ENCODE measurements at regions not wholly inside any gene's neighbourhood (a gene's known extent, or its start where the extent isn't known, plus 50 kb on each side); places are given as distances from the start of the nearest gene placed in this dataset.

- intact Hi-C loops (cut with micrococcal nuclease; ENCODE audit: unreplicated experiment) = loop anchor here (5.0 kb wide), 1 partner anchor 102 kb away; the partner anchor contains the start of gene DUSP5
- POLR2A ChIA-PET = no interaction called here
These were observed 90.2 kb upstream of the SMNDC1 start for GRCh38 chr10:110394898-110395297.

GRCh38 chr10:110395350-110396283 is 90.9 kb upstream of the SMNDC1 start:
- H3K4me1 Mint-ChIP-seq (ENCODE audit: low read depth, unreplicated experiment) = peaks cover 55% of the 10 kb centered on the region

More at GRCh38 chr10:110394898-110395297, 90.2 kb upstream of the SMNDC1 start:
- DNase-seq = no peak
- no peak for TF ChIP-seq CTCF (IDR thresholded peaks at IDR 0.05; ENCODE audit: insufficient read depth in 1 of 2, low read depth in 1 of 2, low read length in 1 of 2, severe bottlenecking in 1 of 2, unreplicated experiment in 1 of 2)
- BruUV-seq (replicated peaks) = no TSS peak
- no peaks in the 10 kb centered on the region for H3K27me3 Mint-ChIP-seq (ENCODE audit: insufficient read depth, unreplicated experiment)
- H3K4me3 Mint-ChIP-seq (ENCODE audit: unreplicated experiment) = no peak overlapping the region
- H3K4me1 Mint-ChIP-seq (ENCODE audit: low read depth, unreplicated experiment) = peaks cover 55% of the 10 kb centered on the region
- H3K27ac Mint-ChIP-seq (ENCODE audit: unreplicated experiment) = peak overlapping the region; percentile 58
- no peak overlapping the region for H3K4me3 ChIP-seq (ENCODE audit: low read depth, low read length)
- H3K36me3 Mint-ChIP-seq (ENCODE audit: insufficient read depth, unreplicated experiment) = peaks cover 7% of the 10 kb centered on the region
- no peaks in the 10 kb centered on the region for H3K27me3 ChIP-seq (replicated peaks; ENCODE audit: control insufficient read depth, insufficient read depth, low read length)
- H3K9me3 Mint-ChIP-seq (ENCODE audit: unreplicated experiment) = no peaks in the 10 kb centered on the region
- peaks cover 70% of the 10 kb centered on the region for H3K4me1 ChIP-seq
- no peaks in the 10 kb centered on the region for H3K9me3 ChIP-seq
- H3K36me3 ChIP-seq (ENCODE audit: control insufficient read depth, insufficient read depth, low read length) = no peaks in the 10 kb centered on the region
- CTCF ChIA-PET = no interaction called here

More at GRCh38 chr10:110395350-110396283, 90.9 kb upstream of the SMNDC1 start:
- DNase-seq = peak; percentile 80 to 96
- TSS peak; percentile 85 for BruUV-seq (replicated peaks)
- no peaks in the 10 kb centered on the region for H3K9me3 ChIP-seq
- no peak overlapping the region for H3K4me3 ChIP-seq (ENCODE audit: low read depth, low read length)
- H3K4me3 Mint-ChIP-seq (ENCODE audit: unreplicated experiment) = peak overlapping the region; percentile 20
- peak overlapping the region; percentile 84 for H3K27ac Mint-ChIP-seq (ENCODE audit: unreplicated experiment)
- H3K27me3 ChIP-seq (replicated peaks; ENCODE audit: control insufficient read depth, insufficient read depth, low read length) = no peaks in the 10 kb centered on the region
- intact Hi-C loops (cut with micrococcal nuclease; ENCODE audit: unreplicated experiment) = loop anchor here (2.0 to 5.0 kb wide), 2 partner anchors 61 to 102 kb away; partner anchors contain the start of gene DUSP5
- no peak for TF ChIP-seq CTCF (IDR thresholded peaks at IDR 0.05; ENCODE audit: insufficient read depth in 1 of 2, low read depth in 1 of 2, low read length in 1 of 2, severe bottlenecking in 1 of 2, unreplicated experiment in 1 of 2)
- no peaks in the 10 kb centered on the region for H3K9me3 Mint-ChIP-seq (ENCODE audit: unreplicated experiment)
- ChIA-PET CTCF (interaction anchor here (0.6 to 0.7 kb wide), 2 partner anchors 81 to 472 kb away, joined by 3 to 7 read pairs; no protein-coding TSS in a partner anchor), POLR2A (interaction anchor here (0.6 kb wide), 1 partner anchor 201 kb away, joined by 3 read pairs; no protein-coding TSS in a partner anchor)
- H3K36me3 Mint-ChIP-seq (ENCODE audit: insufficient read depth, unreplicated experiment) = peaks cover 7% of the 10 kb centered on the region
- H3K27me3 Mint-ChIP-seq (ENCODE audit: insufficient read depth, unreplicated experiment) = no peaks in the 10 kb centered on the region
- H3K4me1 ChIP-seq = peaks cover 77% of the 10 kb centered on the region
- no peaks in the 10 kb centered on the region; the same call in 1 of the 2 replicates for H3K36me3 ChIP-seq (ENCODE audit: control insufficient read depth, insufficient read depth, low read length)

All from Caco-2 (cell line).